NCI-H82 treated with DMSO at 0.1 percent for 48 hours (cell line): ENCODE measurements at regions not wholly inside any gene's neighbourhood (a gene's known extent, or its start where the extent isn't known, plus 50 kb on each side); places are given as distances from the start of the nearest gene placed in this dataset.

Source experiments
- DNase-seq: peaks from one replicate; lab custom pipeline; 2025; ENCODE audit not compliant: unreplicated experiment; lab: John Stamatoyannopoulos, UW

GRCh38 chr12:72082986-72083820 is 144.6 kb downstream of the TPH2 start:
- no peak for DNase-seq

GRCh38 chr12:72084061-72084460 is 145.4 kb downstream of the TPH2 start:
- DNase-seq = no peak

- DNase-seq = no peak
Measured at GRCh38 chr12:72084880-72085279, 146.2 kb downstream of the TPH2 start.

GRCh38 chr12:72089678-72090077 is 151.0 kb downstream of the TPH2 start:
- DNase-seq = no peak

- no peak for DNase-seq
Measured at GRCh38 chr12:72093424-72093823, 154.8 kb downstream of the TPH2 start.

GRCh38 chr12:72093930-72094329 is 155.3 kb downstream of the TPH2 start:
- DNase-seq = no peak

- no peak for DNase-seq
Measured at GRCh38 chr12:72094490-72094889, 155.8 kb downstream of the TPH2 start.

- no peak for DNase-seq
Measured at GRCh38 chr12:72095025-72095424, 156.4 kb downstream of the TPH2 start.

GRCh38 chr12:72098622-72099021 is 160.0 kb downstream of the TPH2 start:
- DNase-seq = no peak

GRCh38 chr12:72100854-72101253 is 162.2 kb downstream of the TPH2 start:
- DNase-seq = no peak

GRCh38 chr12:72102150-72102549 is 163.5 kb downstream of the TPH2 start:
- DNase-seq = peak; percentile 14

- no peak for DNase-seq
Measured at GRCh38 chr12:72105849-72106248, 166.3 kb upstream of the TRHDE start.

- no peak for DNase-seq
Measured at GRCh38 chr12:72110937-72111650, 161.1 kb upstream of the TRHDE start.

- no peak for DNase-seq
Measured at GRCh38 chr12:72111706-72112105, 160.5 kb upstream of the TRHDE start.

- DNase-seq = no peak
Measured at GRCh38 chr12:72133497-72134055, 138.6 kb upstream of the TRHDE start.

- no peak for DNase-seq
Measured at GRCh38 chr12:72134246-72135020, 137.7 kb upstream of the TRHDE start.

GRCh38 chr12:72135021-72135301 is 137.2 kb upstream of the TRHDE start:
- DNase-seq = no peak

GRCh38 chr12:72136792-72137191 is 135.4 kb upstream of the TRHDE start:
- no peak for DNase-seq

- no peak for DNase-seq
Measured at GRCh38 chr12:72139411-72139810, 132.8 kb upstream of the TRHDE start.

- no peak for DNase-seq
Measured at GRCh38 chr12:72141381-72141780, 130.8 kb upstream of the TRHDE start.

GRCh38 chr12:72144553-72144952 is 127.6 kb upstream of the TRHDE start:
- DNase-seq = no peak

GRCh38 chr12:72146495-72146894 is 125.7 kb upstream of the TRHDE start:
- DNase-seq = no peak
